ENCODE measurements at regions not wholly inside any gene's neighbourhood (a gene's known extent, or its start where the extent isn't known, plus 50 kb on each side); places are given as distances from the start of the nearest gene placed in this dataset.

DNA sequence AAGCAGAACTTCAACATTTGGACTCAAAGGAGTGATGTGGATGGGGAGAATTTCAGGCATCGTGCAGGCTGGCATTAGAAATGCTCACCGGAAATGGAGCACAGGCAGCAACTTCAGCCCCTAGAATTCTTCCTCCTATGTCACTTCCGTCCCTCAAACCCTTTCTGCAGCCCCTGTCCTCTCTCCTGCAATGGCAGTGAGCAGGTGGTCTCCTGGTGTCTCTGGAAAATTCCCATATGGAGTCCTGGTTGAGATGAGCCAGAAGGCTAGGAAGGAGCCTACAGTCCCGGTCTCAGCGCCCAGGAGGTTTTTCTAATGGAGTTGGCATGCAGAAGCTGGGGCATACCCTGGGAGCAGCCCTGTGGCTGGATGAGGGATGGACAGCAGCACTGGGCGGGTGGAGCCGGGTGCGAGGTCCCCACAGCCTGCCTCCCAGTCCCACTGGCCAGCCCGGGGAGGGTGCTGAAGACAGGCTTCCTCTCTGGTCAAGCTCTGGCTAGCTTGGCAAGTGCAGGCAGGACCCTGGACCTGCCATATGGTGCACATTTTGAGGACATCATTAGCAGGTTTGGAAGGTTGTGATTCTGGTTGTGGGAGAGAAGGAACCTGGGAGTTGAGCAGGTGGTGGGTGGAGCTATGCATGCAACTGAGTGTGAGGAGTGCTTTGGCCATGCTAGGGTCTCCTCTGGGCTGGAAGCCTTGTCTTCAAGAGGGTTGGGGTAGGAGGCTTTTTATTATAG lies 59.8 kb upstream of the B3GAT1 start:
- TF ChIP-seq POLR2AphosphoS5 (IDR thresholded peaks at IDR 0.05) (no peak), EP300 (IDR thresholded peaks at IDR 0.05; ENCODE audit: low read depth) (no peak)
- TF ChIP-seq, protein P1, sequence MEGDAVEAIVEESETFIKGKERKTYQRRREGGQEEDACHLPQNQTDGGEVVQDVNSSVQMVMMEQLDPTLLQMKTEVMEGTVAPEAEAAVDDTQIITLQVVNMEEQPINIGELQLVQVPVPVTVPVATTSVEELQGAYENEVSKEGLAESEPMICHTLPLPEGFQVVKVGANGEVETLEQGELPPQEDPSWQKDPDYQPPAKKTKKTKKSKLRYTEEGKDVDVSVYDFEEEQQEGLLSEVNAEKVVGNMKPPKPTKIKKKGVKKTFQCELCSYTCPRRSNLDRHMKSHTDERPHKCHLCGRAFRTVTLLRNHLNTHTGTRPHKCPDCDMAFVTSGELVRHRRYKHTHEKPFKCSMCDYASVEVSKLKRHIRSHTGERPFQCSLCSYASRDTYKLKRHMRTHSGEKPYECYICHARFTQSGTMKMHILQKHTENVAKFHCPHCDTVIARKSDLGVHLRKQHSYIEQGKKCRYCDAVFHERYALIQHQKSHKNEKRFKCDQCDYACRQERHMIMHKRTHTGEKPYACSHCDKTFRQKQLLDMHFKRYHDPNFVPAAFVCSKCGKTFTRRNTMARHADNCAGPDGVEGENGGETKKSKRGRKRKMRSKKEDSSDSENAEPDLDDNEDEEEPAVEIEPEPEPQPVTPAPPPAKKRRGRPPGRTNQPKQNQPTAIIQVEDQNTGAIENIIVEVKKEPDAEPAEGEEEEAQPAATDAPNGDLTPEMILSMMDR (IDR thresholded peaks at IDR 0.05): no peak
